GM19397 (cell line): ENCODE measurements at regions not wholly inside any gene's neighbourhood (a gene's known extent, or its start where the extent isn't known, plus 50 kb on each side); places are given as distances from the start of the nearest gene placed in this dataset.

ENCODE experiments used
- ATAC-seq: cut with Tn5 transposase; IDR thresholded peaks from one replicate; pipeline ENCODE4 v1.9.1; 2021; ENCODE audit warnings: mild to moderate bottlenecking, moderate library complexity; ENCODE audit not compliant: unreplicated experiment

DNA sequence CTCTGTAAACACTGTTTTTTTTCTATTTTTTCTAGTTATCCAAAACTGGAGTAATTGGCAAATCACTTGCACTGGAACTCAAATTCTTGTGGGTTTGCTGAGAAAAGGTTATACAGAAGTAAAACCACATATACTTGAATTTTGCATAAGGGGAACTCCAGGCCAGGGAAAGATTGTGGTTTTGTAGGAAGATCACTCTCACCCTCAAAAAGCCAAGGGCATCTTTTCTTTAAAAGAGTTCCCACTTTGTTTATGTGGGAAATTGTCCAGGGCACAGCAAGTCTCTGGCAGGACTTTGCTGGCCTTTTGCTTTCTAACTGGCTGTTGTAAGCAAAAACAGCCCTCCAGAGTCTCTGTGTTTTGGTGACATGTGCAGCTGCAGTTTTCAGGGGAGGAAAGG lies 340.3 kb upstream of the RBMS3 start:
- peak; percentile 83 for ATAC-seq

DNA sequence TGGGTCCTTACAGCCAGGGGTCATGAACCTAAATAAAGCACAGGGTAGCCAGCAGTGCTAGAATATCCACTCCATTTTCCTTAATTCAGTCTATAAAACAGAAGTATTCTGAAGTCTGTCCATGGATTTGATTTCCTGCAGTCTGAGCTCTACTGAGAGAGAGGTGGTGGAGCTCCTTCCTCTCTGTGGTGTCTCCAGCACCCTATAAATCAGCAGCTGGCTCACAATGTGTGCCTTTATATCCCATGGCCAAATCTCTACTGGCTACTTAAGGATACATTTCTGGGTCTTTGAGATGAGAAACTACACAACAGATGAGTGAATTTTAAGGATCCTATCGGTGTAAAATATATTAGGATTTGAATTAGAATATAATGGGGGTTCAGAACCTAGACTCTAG lies 339.9 kb upstream of the RBMS3 start:
- peak; percentile 17 for ATAC-seq

DNA sequence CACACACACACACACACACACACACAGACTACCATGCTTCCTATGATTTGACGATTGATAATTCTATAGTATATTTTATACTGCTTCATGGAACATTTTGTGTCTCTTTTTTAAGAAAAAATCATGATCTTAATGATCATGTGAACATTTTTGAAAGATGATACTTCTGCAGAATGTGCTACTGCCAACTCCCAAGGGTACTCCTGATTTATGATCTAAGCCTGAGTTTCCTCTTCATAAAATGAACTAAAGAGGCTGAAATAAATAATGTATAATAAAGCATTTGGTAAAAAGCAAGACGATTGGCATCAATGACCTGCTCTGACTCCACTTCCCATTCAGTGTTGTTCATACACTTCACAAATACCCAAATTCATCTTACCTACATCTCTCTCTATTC lies 333.8 kb upstream of the RBMS3 start:
- ATAC-seq, result no peak

- no peak for ATAC-seq
Measured at GRCh38 chr3:28947751-28948150, 333.1 kb upstream of the RBMS3 start.

DNA sequence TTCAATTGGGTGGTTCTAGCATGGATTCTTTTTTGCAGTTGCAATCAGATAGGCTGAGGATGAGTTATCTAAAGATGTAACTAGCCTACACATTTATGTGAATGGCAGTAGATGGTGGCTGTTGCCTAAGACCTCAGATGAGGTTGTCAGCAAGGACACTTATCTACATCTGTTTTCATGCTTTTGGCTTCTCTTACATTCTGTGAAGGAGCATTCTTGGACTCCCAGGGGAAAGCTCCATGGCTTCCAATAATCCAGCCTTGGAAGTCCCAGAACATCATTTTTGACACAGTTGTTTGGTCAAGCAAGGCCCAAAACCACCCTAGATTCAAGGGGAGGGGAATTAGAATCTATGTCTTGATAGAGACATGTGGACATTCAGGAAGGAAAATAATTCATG lies 332.2 kb upstream of the RBMS3 start:
- no peak for ATAC-seq

DNA sequence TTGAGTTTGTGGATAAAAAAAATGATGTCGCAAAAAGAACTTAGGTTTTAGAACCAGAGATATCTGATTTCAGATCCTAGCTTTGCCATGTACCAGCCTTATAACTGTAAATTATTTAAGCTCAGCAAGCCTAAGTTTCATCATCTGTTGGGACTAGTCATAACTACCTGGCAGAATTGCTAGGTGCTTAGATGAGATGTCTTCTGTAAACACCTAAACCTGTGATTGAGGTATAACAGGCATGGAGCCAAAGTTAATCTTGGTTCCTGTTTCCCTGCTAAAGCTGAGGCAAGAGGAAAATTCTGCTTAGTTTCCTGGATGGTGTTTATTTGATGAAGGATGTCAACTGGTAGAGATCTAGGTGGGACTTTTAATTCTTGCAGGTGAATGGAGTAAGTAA lies 331.3 kb upstream of the RBMS3 start:
- no peak for ATAC-seq

DNA sequence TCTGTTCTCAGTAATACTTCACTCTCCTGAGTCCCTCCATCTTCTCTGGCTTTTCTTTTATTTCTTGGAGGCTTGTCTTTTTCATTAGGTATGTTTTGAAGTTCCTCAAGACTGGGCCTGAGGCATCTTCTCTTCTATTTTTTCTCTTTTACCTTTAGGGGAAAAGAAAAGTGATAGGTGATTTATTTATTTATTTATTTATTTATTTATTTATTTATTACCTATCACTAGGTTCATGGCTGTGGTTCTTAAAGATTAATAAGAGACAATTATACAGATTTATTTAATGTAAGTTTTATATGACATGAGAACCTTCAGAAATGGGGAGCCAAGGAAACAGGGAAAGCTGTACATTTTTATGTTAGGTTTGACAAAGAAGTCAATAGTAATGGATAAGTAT lies 330.3 kb upstream of the RBMS3 start:
- ATAC-seq, result no peak

DNA sequence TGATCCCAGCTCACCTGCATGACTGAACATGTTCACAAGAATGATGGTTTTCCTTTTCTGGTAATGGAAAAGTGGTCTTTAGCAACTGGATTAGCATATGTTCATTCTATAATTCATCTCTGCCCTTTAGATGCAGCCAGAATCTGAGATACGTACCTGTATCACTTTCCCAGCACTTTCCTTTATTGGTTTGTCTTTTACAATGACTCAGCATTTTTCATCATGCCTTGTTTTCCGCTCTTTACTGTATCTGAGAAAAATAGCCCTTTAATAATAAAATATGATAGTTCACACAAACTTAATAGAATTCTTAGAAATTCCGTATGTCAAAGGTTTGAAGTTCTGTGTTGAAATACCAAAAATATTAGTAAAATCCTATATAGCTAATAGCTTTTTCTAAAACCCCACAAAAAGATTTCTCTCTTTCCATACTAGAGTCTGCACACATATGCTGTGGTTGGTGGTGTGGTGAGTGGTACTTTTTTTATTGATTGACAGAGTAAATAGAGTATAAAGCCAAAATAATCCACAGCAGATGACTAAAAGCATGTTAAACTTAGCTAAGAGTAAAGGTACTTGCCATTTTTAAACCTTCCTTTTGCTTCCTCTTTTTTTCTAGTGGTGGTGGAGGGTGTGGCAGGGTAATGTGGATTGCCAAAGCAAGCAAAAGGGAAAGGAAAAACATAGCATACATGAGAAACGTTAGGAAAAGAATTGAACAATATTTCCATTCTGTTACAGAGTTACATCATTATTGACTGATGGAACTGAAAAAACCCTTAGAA lies 328.9 kb upstream of the RBMS3 start:
- no peak for ATAC-seq

GRCh38 chr3:28958656-28959055 lies 322.2 kb upstream of the RBMS3 start:
- no peak for ATAC-seq

DNA sequence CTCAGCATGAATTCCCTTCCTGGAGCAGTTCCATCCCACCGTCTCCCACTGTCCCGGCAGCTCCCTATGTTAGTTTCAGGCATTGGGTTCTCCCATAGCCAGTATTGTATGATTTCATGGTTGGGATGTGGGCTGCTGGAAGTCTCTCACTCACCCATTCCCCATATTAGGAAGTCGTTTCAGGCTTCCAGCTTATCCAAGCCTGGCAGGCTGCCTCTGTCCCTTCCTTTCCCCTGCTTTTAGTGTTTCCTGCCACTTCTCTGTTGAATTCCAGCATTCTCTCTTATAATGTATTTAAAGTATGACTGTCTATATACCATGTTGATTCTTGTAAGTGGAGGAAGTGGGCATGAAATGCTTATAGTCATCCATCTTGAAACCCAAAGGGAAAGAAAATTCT lies 309.7 kb upstream of the RBMS3 start:
- ATAC-seq, result no peak

- peak; percentile 76 for ATAC-seq
Measured at GRCh38 chr3:28972921-28973320, 307.9 kb upstream of the RBMS3 start.

DNA sequence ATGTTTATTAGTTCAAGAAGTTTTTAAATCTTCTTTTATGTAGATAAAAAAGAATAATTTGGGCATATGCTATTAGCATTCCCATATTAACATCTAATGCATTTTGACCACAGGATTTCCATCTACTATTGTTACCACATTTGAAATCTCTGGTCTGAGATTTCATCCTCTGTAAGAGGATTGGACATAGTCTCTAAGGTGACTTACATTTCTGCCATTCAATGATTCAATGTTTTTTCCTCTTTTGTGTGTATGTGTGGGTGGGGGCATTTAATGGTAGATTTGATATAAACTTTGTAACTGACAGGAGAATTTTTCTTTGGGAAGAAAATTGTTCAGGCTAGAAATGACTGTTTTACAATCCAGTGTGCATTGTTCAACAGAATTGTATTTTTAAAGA lies 307.3 kb upstream of the RBMS3 start:
- no peak for ATAC-seq

- ATAC-seq, result no peak
Measured at GRCh38 chr3:28978092-28978491, 302.8 kb upstream of the RBMS3 start.

GRCh38 chr3:28980131-28980530 lies 300.7 kb upstream of the RBMS3 start:
- no peak for ATAC-seq

DNA sequence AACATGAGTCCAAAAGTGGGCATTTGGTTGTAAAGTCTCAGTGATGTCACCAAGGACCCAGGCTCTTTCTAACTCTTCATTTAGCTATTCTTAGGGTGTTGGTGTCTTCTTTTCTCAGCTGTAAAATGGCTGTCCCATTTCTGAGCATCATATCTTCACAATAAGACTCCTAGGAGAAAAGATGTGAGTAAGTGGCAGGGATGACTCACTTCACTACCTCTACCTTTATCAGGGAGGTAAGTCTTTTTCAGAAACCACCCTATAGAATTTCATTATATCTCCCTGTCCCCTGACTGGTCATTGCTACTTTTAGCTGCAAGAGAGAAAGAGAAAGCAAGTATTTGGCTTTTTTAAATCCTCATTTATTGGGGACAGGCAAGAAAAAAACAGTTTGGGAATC lies 300.2 kb upstream of the RBMS3 start:
- no peak for ATAC-seq

- no peak for ATAC-seq
Measured at GRCh38 chr3:28982906-28983305, 298.0 kb upstream of the RBMS3 start.

GRCh38 chr3:28986922-28987321 lies 293.9 kb upstream of the RBMS3 start:
- no peak for ATAC-seq

- ATAC-seq, result peak; percentile 86
Measured at GRCh38 chr3:28989646-28990089, 291.2 kb upstream of the RBMS3 start.

- no peak for ATAC-seq
Measured at GRCh38 chr3:28994161-28994905, 286.5 kb upstream of the RBMS3 start.

DNA sequence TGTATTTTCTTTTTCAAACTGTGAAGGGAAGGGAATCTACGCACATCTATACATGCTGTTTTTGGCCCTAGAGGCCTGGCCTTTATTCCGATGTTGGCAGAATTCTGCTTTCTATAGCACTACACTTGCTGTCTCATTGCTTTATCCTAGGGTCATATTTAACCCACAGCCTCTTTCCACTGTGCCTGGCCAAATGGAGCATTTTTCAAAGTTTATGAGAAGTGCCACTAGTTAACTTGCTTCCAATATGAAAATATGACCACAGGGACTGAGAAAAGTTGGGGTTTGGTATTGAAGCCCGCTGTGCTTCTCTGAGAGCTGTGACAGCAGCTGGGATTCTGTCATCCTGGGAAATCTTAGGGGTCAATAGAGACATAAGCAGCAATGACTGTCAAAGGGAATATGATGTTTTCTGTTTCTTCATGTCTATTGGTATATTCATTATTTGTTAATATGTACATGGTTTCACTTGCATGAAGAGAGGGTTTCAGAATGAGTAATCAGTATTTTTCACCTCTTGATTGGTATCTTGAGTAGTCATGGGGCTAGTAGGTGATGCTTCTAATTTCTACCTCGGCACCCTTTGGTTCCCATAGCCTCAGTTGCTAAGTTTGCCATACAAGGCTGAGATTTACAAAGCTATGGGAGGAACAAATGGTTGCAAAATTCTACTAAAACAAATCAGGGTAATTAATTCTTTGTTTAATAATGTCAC lies 275.8 kb upstream of the RBMS3 start:
- peak; percentile 94 for ATAC-seq

DNA sequence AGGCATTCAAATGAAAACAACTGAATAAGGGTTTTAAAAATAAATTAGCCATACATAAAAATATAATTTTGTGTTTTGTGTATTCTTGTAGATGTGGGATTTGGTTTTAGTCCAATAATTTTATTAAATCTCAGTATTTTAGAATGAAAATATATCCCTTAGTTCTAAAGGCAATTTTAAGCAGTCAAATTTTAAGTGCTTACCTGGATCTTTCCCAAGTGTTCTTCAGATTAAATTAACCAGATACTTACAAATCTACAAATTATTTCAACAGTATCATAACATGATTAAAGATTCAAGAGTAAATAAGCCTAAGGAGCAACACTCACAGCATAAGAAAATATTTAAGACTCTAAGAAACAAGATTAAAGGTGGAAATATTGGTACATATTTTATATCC lies 275.0 kb upstream of the RBMS3 start:
- no peak for ATAC-seq

GRCh38 chr3:29011441-29011840 lies 269.4 kb upstream of the RBMS3 start:
- ATAC-seq, result no peak
